ENCODE measurements at regions not wholly inside any gene's neighbourhood (a gene's known extent, or its start where the extent isn't known, plus 50 kb on each side); places are given as distances from the start of the nearest gene placed in this dataset.

- DNase-seq, result no peak
- no peaks in the 10 kb centered on the region for H4K20me1 ChIP-seq (ENCODE audit: insufficient read depth, low read length)
Observed at GRCh38 chr13:37491661-37492060, 106.9 kb downstream of the POSTN start.

DNA sequence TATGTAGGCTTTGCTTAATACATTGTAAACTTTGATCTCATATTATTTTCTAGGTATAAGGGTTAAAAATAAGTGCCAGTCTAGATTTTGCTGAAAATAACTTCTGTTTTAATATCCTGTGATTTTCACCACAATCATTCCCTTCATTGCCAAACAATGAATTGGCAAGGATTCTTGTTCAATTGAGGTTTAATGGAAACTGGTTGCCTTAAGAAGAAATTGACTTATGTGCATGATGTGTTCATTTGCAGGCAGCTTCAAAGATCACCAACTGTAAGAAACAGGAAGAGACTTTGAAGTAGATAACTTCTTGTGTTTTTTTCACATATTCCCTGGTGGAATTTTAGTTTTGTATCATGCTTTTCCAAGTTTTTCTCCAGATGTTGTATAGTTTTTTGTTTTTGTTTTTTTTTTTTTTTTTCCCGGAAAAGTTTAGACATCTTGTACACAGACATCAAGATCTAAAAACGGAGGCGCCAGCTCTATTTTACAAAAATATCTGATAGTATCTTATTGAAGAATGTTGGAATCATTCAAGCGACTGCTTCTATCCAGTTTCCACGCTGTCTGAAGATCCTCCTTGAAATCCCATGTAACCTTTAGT, 108.3 kb downstream of the POSTN start:
- TF ChIP-seq EZH2phosphoT487 (IDR thresholded peaks at IDR 0.05; ENCODE audit: low read length), result no peak
- no peak for TF ChIP-seq CTCF (IDR thresholded peaks at IDR 0.05; ENCODE audit: low read length)
- TF ChIP-seq EZH2 (optimal IDR thresholded peaks at IDR 0.05; ENCODE audit: low read depth, low read length), result no peak
- Histone ChIP-seq H3K27me3 (replicated peaks; ENCODE audit: insufficient read depth, low read length) (no peaks in the 10 kb centered on the region), H3K4me2 (ENCODE audit: low read depth, low read length) (no peak overlapping the region), H3K36me3 (replicated peaks; ENCODE audit: insufficient read depth, low read length) (no peaks in the 10 kb centered on the region), H3K4me1 (ENCODE audit: low read length) (no peaks in the 10 kb centered on the region), H3K9ac (ENCODE audit: low read length) (no peak overlapping the region), H4K20me1 (ENCODE audit: insufficient read depth, low read length) (no peaks in the 10 kb centered on the region), H3K27ac (ENCODE audit: low read length) (no peak overlapping the region), H2AFZ (ENCODE audit: low read length) (no peak overlapping the region), H3K79me2 (ENCODE audit: low read length) (no peaks in the 10 kb centered on the region), H3K9me3 (replicated peaks; ENCODE audit: insufficient read depth, low read length) (no peaks in the 10 kb centered on the region), H3K4me3 (ENCODE audit: low read length) (no peak overlapping the region), H3F3A (ENCODE audit: insufficient read depth, low read length) (no peaks in the 10 kb centered on the region), H3K9me2 (replicated peaks; ENCODE audit: insufficient read depth, low read length) (no peaks in the 10 kb centered on the region)
- no peak for DNase-seq

More at GRCh38 chr13:37491661-37492060, 106.9 kb downstream of the POSTN start:
- H2AFZ ChIP-seq (ENCODE audit: low read length), result no peak overlapping the region
- H3K9me3 ChIP-seq (replicated peaks; ENCODE audit: insufficient read depth, low read length), result no peaks in the 10 kb centered on the region
- no peak overlapping the region for H3K4me2 ChIP-seq (ENCODE audit: low read depth, low read length)
- H3K79me2 ChIP-seq (ENCODE audit: low read length), result no peaks in the 10 kb centered on the region
- H3K27me3 ChIP-seq (replicated peaks; ENCODE audit: insufficient read depth, low read length), result no peaks in the 10 kb centered on the region
- no peaks in the 10 kb centered on the region for H3K9me2 ChIP-seq (replicated peaks; ENCODE audit: insufficient read depth, low read length)
- H3F3A ChIP-seq (ENCODE audit: insufficient read depth, low read length), result no peaks in the 10 kb centered on the region
- no peaks in the 10 kb centered on the region for H3K4me1 ChIP-seq (ENCODE audit: low read length)
- no peak overlapping the region for H3K9ac ChIP-seq (ENCODE audit: low read length)
- H3K27ac ChIP-seq (ENCODE audit: low read length), result no peak overlapping the region
- TF ChIP-seq EZH2phosphoT487 (IDR thresholded peaks at IDR 0.05; ENCODE audit: low read length), result no peak
- no peak for TF ChIP-seq EZH2 (optimal IDR thresholded peaks at IDR 0.05; ENCODE audit: low read depth, low read length)
- no peak for TF ChIP-seq CTCF (IDR thresholded peaks at IDR 0.05; ENCODE audit: low read length)
- H3K4me3 ChIP-seq (ENCODE audit: low read length), result no peak overlapping the region
- H3K36me3 ChIP-seq (replicated peaks; ENCODE audit: insufficient read depth, low read length), result no peaks in the 10 kb centered on the region

GRCh38 chr13:37488726-37489125, 109.8 kb downstream of the POSTN start:
- Histone ChIP-seq H3K27ac (ENCODE audit: low read length) (no peak overlapping the region), H3K9me3 (replicated peaks; ENCODE audit: insufficient read depth, low read length) (no peaks in the 10 kb centered on the region), H3K4me1 (ENCODE audit: low read length) (no peaks in the 10 kb centered on the region), H3F3A (ENCODE audit: insufficient read depth, low read length) (no peaks in the 10 kb centered on the region), H3K4me2 (ENCODE audit: low read depth, low read length) (no peak overlapping the region), H3K9ac (ENCODE audit: low read length) (no peak overlapping the region), H3K9me2 (replicated peaks; ENCODE audit: insufficient read depth, low read length) (no peaks in the 10 kb centered on the region), H3K4me3 (ENCODE audit: low read length) (no peak overlapping the region), H3K79me2 (ENCODE audit: low read length) (no peaks in the 10 kb centered on the region), H3K27me3 (replicated peaks; ENCODE audit: insufficient read depth, low read length) (no peaks in the 10 kb centered on the region), H3K36me3 (replicated peaks; ENCODE audit: insufficient read depth, low read length) (no peaks in the 10 kb centered on the region), H4K20me1 (ENCODE audit: insufficient read depth, low read length) (no peaks in the 10 kb centered on the region), H2AFZ (ENCODE audit: low read length) (no peak overlapping the region)
- TF ChIP-seq EZH2 (optimal IDR thresholded peaks at IDR 0.05; ENCODE audit: low read depth, low read length) (no peak), EZH2phosphoT487 (IDR thresholded peaks at IDR 0.05; ENCODE audit: low read length) (no peak), CTCF (IDR thresholded peaks at IDR 0.05; ENCODE audit: low read length) (no peak)
- DNase-seq, result no peak
